GM12878 (cell line): ENCODE measurements at regions not wholly inside any gene's neighbourhood (a gene's known extent, or its start where the extent isn't known, plus 50 kb on each side); places are given as distances from the start of the nearest gene placed in this dataset.

Source experiments
- ATAC-seq: fragments of 200-7000 bp; cut with Tn5 transposase; 3 replicates; pipeline ENCODE4 v1.9.1; 2020; ENCODE audit warnings: mild to moderate bottlenecking, moderate library complexity
- BruUV-seq: library from RNA; stranded (reverse); fragments of 400-500 nt; replicated peaks from 2 replicates; lab custom pipeline; 2021; lab: Mats Ljungman, UMichigan
- CTCF ChIA-PET: fragments of 300-600 bp; sonication (Branson Sonifier 250); formaldehyde crosslinking; extraction: SDS; loops from one replicate; lab custom pipeline; 2021; ENCODE audit warnings: inconsistent platforms; lab: Yijun Ruan, JAX
- POLR2A ChIA-PET: fragments of 350-600 bp; formaldehyde crosslinking; extraction: SDS; loops from one replicate; lab custom pipeline; 2021; ENCODE audit warnings: inconsistent platforms; lab: Charles Lee
- RAD21 ChIA-PET: fragments of 300-600 bp; sonication (Branson Sonifier 250); formaldehyde crosslinking; loops from one replicate; lab custom pipeline; 2023; ENCODE audit warnings: antibody characterized with exemption; ENCODE audit not compliant: unreplicated experiment; lab: Charles Lee
- SMC1A ChIA-PET: fragments of 300-600 bp; sonication (Branson Sonifier 250); formaldehyde crosslinking; loops from one replicate; lab custom pipeline; 2023; ENCODE audit not compliant: unreplicated experiment, uncharacterized antibody; lab: Charles Lee
- DNase-seq: peaks from one replicate; pipeline ENCODE4 v3.0.0-alpha.2; 2011; ENCODE audit warnings: low read depth, low spot score
- FAIRE-seq: peaks from 3 replicates; lab custom pipeline; 2011; peaks lifted over from hg19 to GRCh38; lab: Jason Lieb, UNC
- H2AFZ ChIP-seq: 2 replicates; pipeline ENCODE4 v1.6.0; 2011; ENCODE audit warnings: low read depth, low read length, control low read depth; ENCODE audit not compliant: control insufficient read depth
- H3K27ac ChIP-seq: 2 replicates; pipeline ENCODE4 v1.5.1; 2011; ENCODE audit warnings: control low read depth; ENCODE audit not compliant: control insufficient read depth, insufficient read depth
- H3K27me3 ChIP-seq, 2 experiments: replicated peaks in 1 of 2; 2 replicates each; pipeline versions ENCODE4 v1.6.0 to v1.6.1; 2011; ENCODE audit warnings: low read length in 1 of 2; ENCODE audit not compliant: control insufficient read depth in 2 of 2, insufficient read depth in 2 of 2
- H3K36me3 ChIP-seq, 2 experiments: 2 replicates each; pipeline ENCODE4 v1.5.1; 2011; ENCODE audit warnings: low read length in 1 of 2; ENCODE audit not compliant: control insufficient read depth in 2 of 2, insufficient read depth in 2 of 2
- H3K4me1 ChIP-seq: 2 replicates; pipeline ENCODE4 v1.6.1; 2011; ENCODE audit warnings: mild to moderate bottlenecking, low read length, moderate library complexity, mixed read lengths; ENCODE audit not compliant: control insufficient read depth, insufficient read depth
- H3K4me2 ChIP-seq: 2 replicates; pipeline ENCODE4 v1.6.0; 2011; ENCODE audit warnings: control low read depth; ENCODE audit not compliant: control insufficient read depth, insufficient read depth
- H3K4me3 ChIP-seq: fragments of 200-600 bp; sonication (generic); 2 replicates; pipeline ENCODE4 v1.5.1; 2016
- H3K79me2 ChIP-seq: 2 replicates; pipeline ENCODE4 v1.6.0; 2011; ENCODE audit warnings: low read length; ENCODE audit not compliant: control insufficient read depth, insufficient read depth
- H3K9ac ChIP-seq: 2 replicates; pipeline ENCODE4 v1.8.0; 2011; ENCODE audit warnings: low read length, control low read depth, mixed read lengths; ENCODE audit not compliant: control insufficient read depth, insufficient read depth
- H3K9me3 ChIP-seq: replicated peaks from 3 replicates; pipeline ENCODE4 v1.5.1; 2011; ENCODE audit warnings: mild to moderate bottlenecking, low read length; ENCODE audit not compliant: control insufficient read depth, insufficient read depth
- H4K20me1 ChIP-seq: 2 replicates; pipeline ENCODE4 v1.6.0; 2011; ENCODE audit not compliant: control insufficient read depth, insufficient read depth
- CBX3 ChIP-seq: fragments of 200-600 bp; sonication (generic); IDR thresholded peaks from 2 replicates; pipeline ENCODE4 v1.6.1; 2016; ENCODE audit warnings: low read depth, borderline replicate concordance
- HDAC2 ChIP-seq: fragments of 200-600 bp; sonication (generic); IDR thresholded peaks from 2 replicates; pipeline ENCODE4 v1.6.1; 2017
- MTA3 ChIP-seq: IDR thresholded peaks from 2 replicates; pipeline ENCODE4 v1.6.1; 2012; ENCODE audit warnings: low read length, inconsistent platforms, borderline replicate concordance
- NR2C1 ChIP-seq: fragments of 450-650 bp; IDR thresholded peaks from 2 replicates; pipeline ENCODE4 v1.6.1; 2017; ENCODE audit warnings: antibody characterized with exemption, mild to moderate bottlenecking, moderate library complexity
- WGBS: methylation state at CpG from one replicate; pipeline ENCODE4 v1.1.6; 2016; ENCODE audit warnings: low lambda C conversion rate; ENCODE audit not compliant: insufficient replicate concordance, insufficient coverage; ENCODE audit errors: missing lambda C conversion rate; 5-methylcytosine and 5-hydroxymethylcytosine counted together
- in situ Hi-C: fragments of 300-500 bp; cut with MboI; formaldehyde crosslinking; loops from 9 replicates; pipeline ENCODE4 v1.14.3; 2018; ENCODE audit warnings: mixed read lengths
- intact Hi-C: fragments of 100-400 bp; cut with micrococcal nuclease; formaldehyde crosslinking; loops from one replicate; pipeline ENCODE4 v1.14.2; 2022; ENCODE audit not compliant: unreplicated experiment
- TF ChIP-seq, protein P1 (sequence below): fragments of 450-650 bp; IDR thresholded peaks from 2 replicates; pipeline ENCODE4 v1.6.1; 2014; ENCODE audit warnings: mild to moderate bottlenecking
- TF ChIP-seq, protein P2 (sequence below): fragments of 450-650 bp; IDR thresholded peaks from 2 replicates; pipeline ENCODE4 v1.6.1; 2017; ENCODE audit warnings: antibody characterized with exemption, mild to moderate bottlenecking, moderate library complexity

DNA sequence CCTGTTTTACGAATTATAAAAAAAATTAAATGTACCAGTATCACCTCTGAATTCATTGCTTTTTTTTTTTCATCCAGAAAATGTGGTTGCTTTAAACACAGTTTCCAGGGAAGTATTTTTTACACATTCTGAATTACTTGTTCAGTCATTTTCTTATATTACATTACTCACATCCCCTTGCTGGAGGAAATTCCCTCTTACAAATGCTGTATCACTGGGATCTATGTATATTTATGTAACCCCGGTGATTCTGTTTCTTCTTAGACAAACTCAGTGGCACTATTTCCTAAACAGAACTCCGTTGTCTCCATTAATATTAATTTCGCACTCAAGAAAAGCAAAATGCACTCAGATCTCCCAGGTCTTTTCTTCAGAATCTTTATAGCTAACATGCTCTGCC lies 1078.5 kb upstream of the ZEB2 start:
- CTCF ChIA-PET = no interaction called here

More for the DNA sequence above, 1078.5 kb upstream of the ZEB2 start:
- ChIA-PET RAD21 (no interaction called here), SMC1A (no interaction called here), POLR2A (no interaction called here)
- Histone ChIP-seq H3K4me1 (peaks cover 9% of the 10 kb centered on the region), H3K79me2 (no peaks in the 10 kb centered on the region), H2AFZ (no peak overlapping the region), H4K20me1 (no peaks in the 10 kb centered on the region), H3K4me3 (no peak overlapping the region), H3K27ac (no peak overlapping the region), H3K27me3 (no peaks in the 10 kb centered on the region), H3K4me2 (no peak overlapping the region), H3K9ac (no peak overlapping the region), H3K36me3 (no peaks in the 10 kb centered on the region), H3K9me3 (no peaks in the 10 kb centered on the region)
- intact Hi-C loops = no loop called here
- no peak for DNase-seq
- TF ChIP-seq, protein P1, sequence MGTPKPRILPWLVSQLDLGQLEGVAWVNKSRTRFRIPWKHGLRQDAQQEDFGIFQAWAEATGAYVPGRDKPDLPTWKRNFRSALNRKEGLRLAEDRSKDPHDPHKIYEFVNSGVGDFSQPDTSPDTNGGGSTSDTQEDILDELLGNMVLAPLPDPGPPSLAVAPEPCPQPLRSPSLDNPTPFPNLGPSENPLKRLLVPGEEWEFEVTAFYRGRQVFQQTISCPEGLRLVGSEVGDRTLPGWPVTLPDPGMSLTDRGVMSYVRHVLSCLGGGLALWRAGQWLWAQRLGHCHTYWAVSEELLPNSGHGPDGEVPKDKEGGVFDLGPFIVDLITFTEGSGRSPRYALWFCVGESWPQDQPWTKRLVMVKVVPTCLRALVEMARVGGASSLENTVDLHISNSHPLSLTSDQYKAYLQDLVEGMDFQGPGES = no peak
- TF ChIP-seq CBX3 = no peak
- no peak for TF ChIP-seq HDAC2
- TF ChIP-seq NR2C1 = no peak
- TF ChIP-seq, protein P2, sequence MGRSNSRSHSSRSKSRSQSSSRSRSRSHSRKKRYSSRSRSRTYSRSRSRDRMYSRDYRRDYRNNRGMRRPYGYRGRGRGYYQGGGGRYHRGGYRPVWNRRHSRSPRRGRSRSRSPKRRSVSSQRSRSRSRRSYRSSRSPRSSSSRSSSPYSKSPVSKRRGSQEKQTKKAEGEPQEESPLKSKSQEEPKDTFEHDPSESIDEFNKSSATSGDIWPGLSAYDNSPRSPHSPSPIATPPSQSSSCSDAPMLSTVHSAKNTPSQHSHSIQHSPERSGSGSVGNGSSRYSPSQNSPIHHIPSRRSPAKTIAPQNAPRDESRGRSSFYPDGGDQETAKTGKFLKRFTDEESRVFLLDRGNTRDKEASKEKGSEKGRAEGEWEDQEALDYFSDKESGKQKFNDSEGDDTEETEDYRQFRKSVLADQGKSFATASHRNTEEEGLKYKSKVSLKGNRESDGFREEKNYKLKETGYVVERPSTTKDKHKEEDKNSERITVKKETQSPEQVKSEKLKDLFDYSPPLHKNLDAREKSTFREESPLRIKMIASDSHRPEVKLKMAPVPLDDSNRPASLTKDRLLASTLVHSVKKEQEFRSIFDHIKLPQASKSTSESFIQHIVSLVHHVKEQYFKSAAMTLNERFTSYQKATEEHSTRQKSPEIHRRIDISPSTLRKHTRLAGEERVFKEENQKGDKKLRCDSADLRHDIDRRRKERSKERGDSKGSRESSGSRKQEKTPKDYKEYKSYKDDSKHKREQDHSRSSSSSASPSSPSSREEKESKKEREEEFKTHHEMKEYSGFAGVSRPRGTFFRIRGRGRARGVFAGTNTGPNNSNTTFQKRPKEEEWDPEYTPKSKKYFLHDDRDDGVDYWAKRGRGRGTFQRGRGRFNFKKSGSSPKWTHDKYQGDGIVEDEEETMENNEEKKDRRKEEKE = no peak
- TF ChIP-seq MTA3 = no peak
- no TSS peak for BruUV-seq
- no peak for ATAC-seq
- WGBS = 67% methylated on average over 4 of the region's 4 CpGs
- no peak for FAIRE-seq
- in situ Hi-C loops = no loop called here
